HG03196 (cell line): ENCODE measurements at regions not wholly inside any gene's neighbourhood (a gene's known extent, or its start where the extent isn't known, plus 50 kb on each side); places are given as distances from the start of the nearest gene placed in this dataset.

Experiments
- ATAC-seq: cut with Tn5 transposase; IDR thresholded peaks from one replicate; pipeline ENCODE4 v1.9.1; 2021; ENCODE audit not compliant: unreplicated experiment

DNA sequence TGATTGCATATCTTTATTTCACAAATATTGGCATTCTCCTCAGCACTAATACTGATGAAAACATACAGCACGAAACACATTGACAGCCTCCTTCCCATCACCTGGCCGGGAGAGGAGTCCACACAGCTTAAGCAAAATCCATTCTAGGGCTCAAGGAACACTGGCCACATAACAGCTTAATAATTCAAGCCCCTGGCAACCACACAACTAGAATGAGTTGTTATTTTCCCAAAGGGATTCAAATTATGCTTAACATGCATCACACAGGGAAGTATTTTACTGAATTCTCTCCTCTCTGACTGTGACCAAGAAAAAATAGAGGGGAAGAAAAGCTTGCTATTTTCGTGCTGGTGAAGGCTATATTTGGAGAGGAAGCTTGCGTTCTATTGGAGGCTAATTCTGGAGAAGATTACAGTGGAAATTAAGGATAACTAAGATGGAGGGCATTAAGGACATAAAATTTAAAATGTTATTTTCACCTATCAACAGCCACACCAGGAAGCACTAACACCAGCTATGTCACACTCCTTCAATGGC lies 198.5 kb downstream of the ADGRG6 start:
- ATAC-seq = no peak

GRCh38 chr6:142501795-142502194 lies 200.0 kb downstream of the ADGRG6 start:
- ATAC-seq = no peak

DNA sequence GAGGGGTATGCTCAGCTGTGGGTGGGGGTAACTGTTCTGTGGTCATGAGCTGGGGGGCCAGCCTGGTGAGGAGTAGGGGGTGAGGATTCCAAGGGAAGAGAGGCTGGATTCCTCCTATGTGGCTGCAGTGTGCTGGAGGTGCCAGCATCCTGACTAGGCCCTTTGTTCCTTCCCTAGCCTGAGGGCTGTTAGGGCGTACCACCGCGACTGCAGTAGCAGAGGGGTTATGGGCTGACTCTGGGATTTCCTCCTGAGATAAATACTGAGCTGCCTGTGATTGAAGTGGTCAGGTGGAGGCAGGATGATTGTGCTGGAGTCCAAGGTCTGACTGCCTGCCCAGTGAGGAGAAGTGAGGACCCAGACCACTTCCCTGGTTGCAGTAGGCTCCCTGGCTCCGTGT lies 205.3 kb downstream of the ADGRG6 start:
- ATAC-seq = no peak

GRCh38 chr6:142510211-142510610 lies 208.4 kb downstream of the ADGRG6 start:
- no peak for ATAC-seq

DNA sequence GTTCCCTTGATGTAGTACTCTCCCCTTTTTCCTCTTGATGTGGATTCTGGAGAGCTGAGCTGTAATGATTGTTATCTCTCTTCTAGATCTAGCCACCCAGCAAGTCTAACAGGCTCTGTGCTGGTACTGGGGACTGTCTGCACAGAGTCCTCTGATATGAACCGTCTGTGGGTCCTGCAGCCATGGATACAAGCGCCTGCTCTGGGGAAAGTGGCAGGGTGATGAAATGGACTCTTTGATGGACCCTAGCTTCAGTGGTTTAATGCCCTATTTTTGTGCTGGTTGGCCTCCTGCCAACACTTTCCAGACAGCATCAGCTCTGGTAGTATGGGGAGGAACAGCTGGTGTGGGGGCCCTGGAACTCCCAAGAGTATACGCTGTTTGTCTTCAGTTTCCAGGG lies 216.3 kb downstream of the ADGRG6 start:
- ATAC-seq = no peak

- ATAC-seq = no peak
Measured at GRCh38 chr6:142518761-142519160, 217.0 kb downstream of the ADGRG6 start.

- no peak for ATAC-seq
Measured at GRCh38 chr6:142521791-142522190, 220.0 kb downstream of the ADGRG6 start.

GRCh38 chr6:142523515-142524375 lies 221.9 kb downstream of the ADGRG6 start:
- no peak for ATAC-seq

GRCh38 chr6:142530566-142530965 lies 228.8 kb downstream of the ADGRG6 start:
- no peak for ATAC-seq

DNA sequence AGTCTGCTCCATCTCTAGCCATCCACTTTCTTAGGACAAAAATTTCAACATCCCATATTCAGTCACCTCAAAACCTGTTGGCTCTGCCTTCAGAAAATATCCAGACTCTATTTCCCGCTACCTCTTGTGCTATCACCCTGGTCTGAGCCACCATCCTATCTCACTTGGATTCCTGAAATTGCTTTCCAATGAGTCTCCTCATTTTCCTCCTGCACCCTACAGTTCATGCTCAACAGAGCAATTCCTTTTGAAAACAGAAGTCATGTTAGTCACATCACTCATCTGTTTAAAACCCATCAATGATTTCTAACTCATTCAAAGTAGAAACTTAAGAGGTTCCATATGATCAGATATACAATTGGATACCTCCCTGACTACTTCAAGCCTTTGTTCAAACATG lies 229.9 kb downstream of the ADGRG6 start:
- ATAC-seq = no peak

DNA sequence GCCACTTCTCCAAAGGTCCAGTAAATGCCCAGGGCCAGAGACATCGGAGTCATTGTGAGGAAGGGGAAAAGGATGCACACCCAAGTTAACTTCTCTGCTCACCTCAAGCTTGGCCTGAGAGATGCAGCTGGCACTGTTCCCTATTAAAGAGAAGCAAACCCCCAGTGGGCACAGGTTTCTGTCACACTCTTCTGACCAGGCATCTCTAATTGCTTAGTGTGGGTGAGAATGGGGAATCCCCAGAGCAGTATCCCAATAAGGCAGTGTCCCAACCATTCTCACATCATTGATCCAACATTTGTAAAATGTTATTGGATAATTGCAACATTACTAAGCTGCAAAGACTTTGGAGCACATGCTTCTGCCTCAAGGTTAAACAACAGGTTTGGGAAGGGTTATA lies 232.3 kb downstream of the ADGRG6 start:
- no peak for ATAC-seq

- no peak for ATAC-seq
Measured at GRCh38 chr6:142534484-142534883, 232.7 kb downstream of the ADGRG6 start.

GRCh38 chr6:142537612-142538478 lies 236.0 kb downstream of the ADGRG6 start:
- no peak for ATAC-seq

GRCh38 chr6:142542704-142543233 lies 241.0 kb downstream of the ADGRG6 start:
- no peak for ATAC-seq

- ATAC-seq = no peak
Measured at GRCh38 chr6:142543606-142544005, 241.8 kb downstream of the ADGRG6 start.

GRCh38 chr6:142544199-142544838 lies 242.5 kb downstream of the ADGRG6 start:
- no peak for ATAC-seq

DNA sequence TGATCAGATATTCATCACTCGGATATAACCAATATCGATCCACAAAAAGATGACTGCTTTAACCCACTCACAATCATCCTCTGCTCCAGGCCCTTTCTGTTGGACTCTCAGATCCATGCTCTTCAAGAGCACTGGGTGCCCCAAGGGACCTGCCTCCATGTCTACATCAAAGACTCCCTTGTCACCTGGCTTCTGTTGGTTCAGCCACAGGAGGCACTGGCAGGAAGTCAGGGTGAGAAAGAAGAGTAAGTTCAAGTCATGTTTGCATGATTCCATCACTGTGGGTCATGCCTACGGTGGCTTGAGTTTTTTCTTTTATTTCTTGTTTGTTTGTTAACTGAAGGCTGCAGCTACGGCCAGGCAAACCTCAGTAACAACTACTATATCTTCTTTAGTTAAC lies 243.3 kb downstream of the ADGRG6 start:
- ATAC-seq = no peak

GRCh38 chr6:142548566-142548965 lies 246.8 kb downstream of the ADGRG6 start:
- no peak for ATAC-seq

GRCh38 chr6:142550310-142551063 lies 248.7 kb downstream of the ADGRG6 start:
- no peak for ATAC-seq

GRCh38 chr6:142551274-142551811 lies 249.5 kb downstream of the ADGRG6 start:
- no peak for ATAC-seq
